IMR-90 (cell line): ENCODE measurements at regions not wholly inside any gene's neighbourhood (a gene's known extent, or its start where the extent isn't known, plus 50 kb on each side); places are given as distances from the start of the nearest gene placed in this dataset.

Experiments used
- ATAC-seq: fragments of 200-7000 bp; cut with Tn5 transposase; 2 replicates; pipeline ENCODE4 v1.9.1; 2020; ENCODE audit warnings: low read depth, mild to moderate bottlenecking, moderate library complexity
- BruUV-seq: library from RNA; stranded (reverse); fragments of 400-500 nt; replicated peaks from 2 replicates; lab custom pipeline; 2021; lab: Mats Ljungman, UMichigan
- CTCF ChIA-PET: fragments of 300-600 bp; formaldehyde crosslinking; extraction: SDS; loops from one replicate; lab custom pipeline; 2021; ENCODE audit warnings: antibody characterized with exemption; lab: Yijun Ruan, JAX
- POLR2A ChIA-PET: fragments of 300-600 bp; sonication (Branson Sonifier 250); formaldehyde crosslinking; loops from one replicate; lab custom pipeline; 2022; ENCODE audit warnings: antibody characterized with exemption; ENCODE audit not compliant: unreplicated experiment; lab: Charles Lee
- DNase-seq: peaks from one replicate; pipeline ENCODE4 v3.0.0; 2013
- H2AFZ ChIP-seq: replicated peaks from 2 replicates; pipeline ENCODE3; 2013; ENCODE audit warnings: low read length, mild to moderate bottlenecking; ENCODE audit not compliant: poor library complexity
- H2AK5ac ChIP-seq: 2 replicates; pipeline ENCODE4 v1.6.1; 2013; ENCODE audit warnings: low read depth, low read length, inconsistent platforms
- H2AK9ac ChIP-seq: replicated peaks from 2 replicates; pipeline ENCODE3; 2013; ENCODE audit warnings: mild to moderate bottlenecking, low read depth, low read length, moderate library complexity; ENCODE audit not compliant: poor library complexity
- H2BK120ac ChIP-seq: 2 replicates; pipeline ENCODE4 v1.6.1; 2013; ENCODE audit warnings: low read depth, low read length, inconsistent platforms
- H2BK15ac ChIP-seq: 3 replicates; pipeline ENCODE4 v1.6.1; 2013; ENCODE audit warnings: low read depth, low read length, inconsistent platforms
- H2BK20ac ChIP-seq: 2 replicates; pipeline ENCODE4 v1.6.1; 2013; ENCODE audit warnings: low read depth, mild to moderate bottlenecking, inconsistent platforms, low read length, moderate library complexity
- H2BK5ac ChIP-seq: 2 replicates; pipeline ENCODE4 v1.6.1; 2013; ENCODE audit warnings: mild to moderate bottlenecking, low read depth, low read length, inconsistent platforms; ENCODE audit not compliant: poor library complexity, severe bottlenecking
- H3K14ac ChIP-seq: replicated peaks from 2 replicates; pipeline ENCODE4 v1.6.1; 2013; ENCODE audit warnings: low read depth, low read length, inconsistent platforms
- H3K18ac ChIP-seq: 2 replicates; pipeline ENCODE4 v1.6.1; 2013; ENCODE audit warnings: low read depth, low read length, control low read depth
- H3K23ac ChIP-seq: 2 replicates; pipeline ENCODE4 v1.6.1; 2013; ENCODE audit warnings: low read depth, low read length, inconsistent platforms
- H3K27ac ChIP-seq: 2 replicates; pipeline ENCODE4 v1.5.1; 2013; ENCODE audit warnings: mild to moderate bottlenecking, control low read depth, low read length; ENCODE audit not compliant: insufficient read depth
- H3K27me3 ChIP-seq: 2 replicates; pipeline ENCODE4 v1.6.1; 2013; ENCODE audit warnings: low read length; ENCODE audit not compliant: control insufficient read depth, insufficient read depth
- H3K36me3 ChIP-seq: 2 replicates; pipeline ENCODE4 v1.6.1; 2013; ENCODE audit warnings: low read length, mixed read lengths; ENCODE audit not compliant: control insufficient read depth, insufficient read depth
- H3K4ac ChIP-seq: 2 replicates; pipeline ENCODE4 v1.6.1; 2013; ENCODE audit warnings: low read depth, low read length, inconsistent platforms
- H3K4me1 ChIP-seq: 2 replicates; pipeline ENCODE4 v1.6.1; 2013; ENCODE audit warnings: low read length, mixed read lengths; ENCODE audit not compliant: control insufficient read depth, insufficient read depth
- H3K4me2 ChIP-seq: 2 replicates; pipeline ENCODE4 v1.6.1; 2013; ENCODE audit warnings: low read depth, mild to moderate bottlenecking, control low read depth, low read length, moderate library complexity
- H3K4me3 ChIP-seq: 2 replicates; pipeline ENCODE4 v1.5.1; 2013; ENCODE audit warnings: low read depth, mild to moderate bottlenecking, control low read depth, low read length, moderate library complexity; ENCODE audit not compliant: insufficient read depth
- H3K56ac ChIP-seq: 2 replicates; pipeline ENCODE4 v1.6.1; 2013; ENCODE audit warnings: low read length, inconsistent platforms; ENCODE audit not compliant: insufficient read depth; ENCODE audit errors: extremely low read depth
- H3K79me1 ChIP-seq, 2 experiments: 2 replicates each; pipeline ENCODE4 v1.6.1; 2013; ENCODE audit warnings: low read length in 2 of 2, inconsistent platforms in 1 of 2, low read depth in 1 of 2
- H3K9ac ChIP-seq: 2 replicates; pipeline ENCODE4 v1.6.1; 2013; ENCODE audit warnings: low read depth, low read length, control low read depth
- H3K9me1 ChIP-seq: 2 replicates; pipeline ENCODE4 v1.6.1; 2013; ENCODE audit warnings: low read length, inconsistent platforms; ENCODE audit not compliant: insufficient read depth
- H3K9me3 ChIP-seq: 2 replicates; pipeline ENCODE4 v1.6.1; 2013; ENCODE audit warnings: low read length; ENCODE audit not compliant: control insufficient read depth, insufficient read depth
- H4K20me1 ChIP-seq: 2 replicates; pipeline ENCODE4 v1.6.1; 2013; ENCODE audit warnings: low read length, inconsistent platforms; ENCODE audit not compliant: insufficient read depth
- H4K5ac ChIP-seq: 2 replicates; pipeline ENCODE4 v1.6.1; 2013; ENCODE audit warnings: mild to moderate bottlenecking, low read depth, low read length, control low read depth
- H4K8ac ChIP-seq, 2 experiments: 2 replicates each; pipeline ENCODE4 v1.6.1; 2013; ENCODE audit warnings: low read depth in 2 of 2, low read length in 2 of 2, control low read depth in 1 of 2, inconsistent platforms in 1 of 2
- H4K91ac ChIP-seq: 2 replicates; pipeline ENCODE4 v1.6.1; 2013; ENCODE audit warnings: low read depth, low read length, inconsistent platforms; ENCODE audit not compliant: insufficient read depth
- CHD1 ChIP-seq: IDR thresholded peaks from 2 replicates; pipeline ENCODE4 v1.6.1; 2012; ENCODE audit warnings: low read depth, low read length, improper control_type of control experiment
- ELK1 ChIP-seq: fragments of 150-350 bp; IDR thresholded peaks from 2 replicates; pipeline ENCODE4 v1.6.1; 2016; ENCODE audit warnings: low read depth, mild to moderate bottlenecking, low read length, moderate library complexity, borderline replicate concordance
- FOS ChIP-seq: fragments of 150-350 bp; IDR thresholded peaks from 2 replicates; pipeline ENCODE4 v1.6.1; 2016; ENCODE audit warnings: low read depth, low read length
- NFE2L2 ChIP-seq: fragments of 150-350 bp; IDR thresholded peaks from 2 replicates; pipeline ENCODE4 v1.6.1; 2016; ENCODE audit warnings: low read depth, mild to moderate bottlenecking, low read length
- POLR2A ChIP-seq: IDR thresholded peaks from 2 replicates; pipeline ENCODE4 v1.6.1; 2012; ENCODE audit warnings: mild to moderate bottlenecking, low read depth, low read length
- RFX5 ChIP-seq: IDR thresholded peaks from 2 replicates; pipeline ENCODE4 v1.8.0; 2012; ENCODE audit warnings: low read depth, mild to moderate bottlenecking, low read length, moderate library complexity
- SMC3 ChIP-seq: fragments of 150-350 bp; IDR thresholded peaks from 2 replicates; pipeline ENCODE4 v1.6.1; 2016; ENCODE audit warnings: low read depth, mild to moderate bottlenecking, antibody characterized with exemption, low read length, moderate library complexity
- WGBS, 2 experiments: methylation state at CpG; one replicate each; pipeline versions ENCODE4 v1.1.5 to v1.1.7; 2013; ENCODE audit warnings: missing lambda C conversion rate in 2 of 2; ENCODE audit not compliant: insufficient read length in 1 of 2; ENCODE audit errors: extremely low coverage in 2 of 2; 5-methylcytosine and 5-hydroxymethylcytosine counted together
- dilution Hi-C: fragments of 300-500 bp; cut with HindIII; formaldehyde crosslinking; loops from one replicate; pipeline ENCODE4 v1.14.3; 2018; ENCODE audit warnings: low sequenced_read_pairs; ENCODE audit not compliant: unreplicated experiment
- in situ Hi-C: fragments of 300-500 bp; cut with MboI; formaldehyde crosslinking; loops from 3 replicates; pipeline ENCODE4 v1.14.3; 2019; ENCODE audit warnings: low sequenced_read_pairs, inconsistent platforms, mixed read lengths
- intact Hi-C: fragments of 100-400 bp; cut with micrococcal nuclease; formaldehyde crosslinking; loops from 2 replicates; pipeline ENCODE4 v1.10.0; 2022

GRCh38 chr12:90078344-90078743 lies 369.7 kb upstream of the ATP2B1 start:
- peak overlapping the region; percentile 46 to 70; a peak in 3 of 4 replicates for H4K8ac ChIP-seq
- H3K23ac ChIP-seq = no peak overlapping the region
- no peaks in the 10 kb centered on the region for H4K20me1 ChIP-seq
- no peaks in the 10 kb centered on the region; the same call in 1 of the 2 replicates for H3K9me1 ChIP-seq
- DNase-seq (no peak), ATAC-seq (no peak)
- no peak overlapping the region for H2AK9ac ChIP-seq
- H3K27ac ChIP-seq = peak overlapping the region; percentile 49; the same call in 1 of the 2 replicates
- intact Hi-C loops (no loop called here), dilution Hi-C loops (no loop called here), in situ Hi-C loops (no loop called here)
- H2BK5ac ChIP-seq = peak overlapping the region; percentile 5
- peak overlapping the region; percentile 62; the same call in 1 of the 2 replicates for H4K91ac ChIP-seq
- H3K79me1 ChIP-seq = no peaks in the 10 kb centered on the region; a peak in 1 of 4 replicates
- H2AFZ ChIP-seq = no peak overlapping the region
- H2AK5ac ChIP-seq = 0 out of 2 replicates have a peak overlapping the region, but pooled peaks have one; percentile 42
- no peaks in the 10 kb centered on the region for H3K9me3 ChIP-seq
- peaks cover 5% of the 10 kb centered on the region for H3K4me1 ChIP-seq
- no peak overlapping the region; the same call in 1 of the 2 replicates for H3K56ac ChIP-seq
- no peaks in the 10 kb centered on the region for H3K27me3 ChIP-seq
- peak overlapping the region; percentile 83 for H2BK20ac ChIP-seq
- H3K4me3 ChIP-seq = no peak overlapping the region
- H3K9ac ChIP-seq = no peak overlapping the region
- peak overlapping the region; percentile 75 for H4K5ac ChIP-seq
- no peaks in the 10 kb centered on the region for H3K36me3 ChIP-seq
- CTCF ChIA-PET = no interaction called here
- TF ChIP-seq NFE2L2 (no peak), RFX5 (no peak), POLR2A (no peak), CHD1 (no peak), FOS (no peak), ELK1 (no peak), SMC3 (no peak)
- no peak overlapping the region for H3K4me2 ChIP-seq
- BruUV-seq = no TSS peak
- WGBS, 2 experiments = no CpG with 5 or more reads among the region's 4 CpGs
- peak overlapping the region; percentile 81 for H2BK120ac ChIP-seq
- POLR2A ChIA-PET = no interaction called here
- peak overlapping the region; percentile 78; the same call in 2 of the 3 replicates for H2BK15ac ChIP-seq
- H3K4ac ChIP-seq = peak overlapping the region; percentile 81
- peak overlapping the region; percentile 92; the same call in 1 of the 2 replicates for H3K18ac ChIP-seq
- H3K14ac ChIP-seq = peak overlapping the region; percentile 75
